PC-9 (cell line): ENCODE measurements at regions not wholly inside any gene's neighbourhood (a gene's known extent, or its start where the extent isn't known, plus 50 kb on each side); places are given as distances from the start of the nearest gene placed in this dataset.

Source experiments
- CTCF ChIP-seq: fragments of 200-600 bp; sonication (generic); conservative IDR thresholded peaks from 2 replicates; pipeline ENCODE4 v1.6.1; 2017; ENCODE audit warnings: mixed run types, antibody characterized with exemption, mild to moderate bottlenecking, moderate library complexity
- EZH2 ChIP-seq: fragments of 200-600 bp; sonication (generic); IDR thresholded peaks from 2 replicates; pipeline ENCODE4 v1.8.0; 2017; ENCODE audit warnings: antibody characterized with exemption, low read depth

GRCh38 chr1:233443040-233443760, 115.7 kb downstream of the MAP3K21 start:
- TF ChIP-seq CTCF: no peak
- TF ChIP-seq EZH2: no peak
